Psoas muscle (tissue), 7 donors: ENCODE measurements at regions not wholly inside any gene's neighbourhood (a gene's known extent, or its start where the extent isn't known, plus 50 kb on each side); places are given as distances from the start of the nearest gene placed in this dataset.

Source experiments
- ATAC-seq, 4 donors: fragments of 200-7000 bp; cut with Tn5 transposase; one replicate each; pipeline ENCODE4 v1.9.1; 2020; ENCODE audit warnings: moderate library complexity in 3 of 4, mild to moderate bottlenecking in 2 of 4
- DNase-seq, 2 donors: peaks; one replicate each; pipeline ENCODE4 v3.0.0-alpha.2; 2020
- H3K27ac ChIP-seq: fragments of 200-600 bp; one replicate; pipeline ENCODE4 v1.8.0; 2022
- H3K27me3 ChIP-seq, 3 donors: fragments of 200-600 bp in 1 of 3; one replicate each; pipeline versions ENCODE4 v1.6.1 to v1.8.0; 2013 to 2022; ENCODE audit warnings: low read length in 2 of 3, mild to moderate bottlenecking in 2 of 3, moderate library complexity in 1 of 3; ENCODE audit not compliant: insufficient read depth in 3 of 3
- H3K36me3 ChIP-seq, 2 donors: fragments of 200-600 bp in 1 of 2; one replicate each; pipeline versions ENCODE4 v1.6.1 to v1.8.0; 2013 to 2022; ENCODE audit warnings: low read depth in 1 of 2, mild to moderate bottlenecking in 1 of 2, moderate library complexity in 1 of 2; ENCODE audit not compliant: insufficient read depth in 1 of 2
- H3K4me1 ChIP-seq: fragments of 200-600 bp; one replicate; pipeline ENCODE4 v1.8.0; 2022
- H3K4me3 ChIP-seq: fragments of 200-600 bp; one replicate; pipeline ENCODE4 v1.8.0; 2022; ENCODE audit warnings: mild to moderate bottlenecking
- H3K9me3 ChIP-seq: fragments of 200-600 bp; one replicate; pipeline ENCODE4 v1.8.0; 2022
- CTCF ChIP-seq: fragments of 200-600 bp; IDR thresholded peaks from one replicate; pipeline ENCODE4 v1.8.0; 2022; ENCODE audit warnings: antibody characterized with exemption
- WGBS, 3 donors: extraction: QIAGEN DNeasy Blood & Tissue Kit; methylation state at CpG; one replicate each; pipeline versions ENCODE4 v1.1.6 to v1.1.7; 2013; 5-methylcytosine and 5-hydroxymethylcytosine counted together
- intact Hi-C, 2 donors: fragments of 100-400 bp; cut with DNase I; formaldehyde crosslinking; loops; one replicate each; pipeline versions ENCODE4 v1.11.0 to v1.14.2; 2022
- donor health status: healthy with polysubstance abuse.
- donor health status: DM: no; HTN: no; CAD: no; lungs with moderate emphysema.
- donor health status: Bipolar disorder and iron deficiency.
- donor health status: healthy.
- donor health status: DM: yes; HTN: yes; CAD: no.
- donor health status: DM: no; HTN: no; CAD: no.
- donor health status: DM: yes; HTN: yes; CAD: no.

DNA sequence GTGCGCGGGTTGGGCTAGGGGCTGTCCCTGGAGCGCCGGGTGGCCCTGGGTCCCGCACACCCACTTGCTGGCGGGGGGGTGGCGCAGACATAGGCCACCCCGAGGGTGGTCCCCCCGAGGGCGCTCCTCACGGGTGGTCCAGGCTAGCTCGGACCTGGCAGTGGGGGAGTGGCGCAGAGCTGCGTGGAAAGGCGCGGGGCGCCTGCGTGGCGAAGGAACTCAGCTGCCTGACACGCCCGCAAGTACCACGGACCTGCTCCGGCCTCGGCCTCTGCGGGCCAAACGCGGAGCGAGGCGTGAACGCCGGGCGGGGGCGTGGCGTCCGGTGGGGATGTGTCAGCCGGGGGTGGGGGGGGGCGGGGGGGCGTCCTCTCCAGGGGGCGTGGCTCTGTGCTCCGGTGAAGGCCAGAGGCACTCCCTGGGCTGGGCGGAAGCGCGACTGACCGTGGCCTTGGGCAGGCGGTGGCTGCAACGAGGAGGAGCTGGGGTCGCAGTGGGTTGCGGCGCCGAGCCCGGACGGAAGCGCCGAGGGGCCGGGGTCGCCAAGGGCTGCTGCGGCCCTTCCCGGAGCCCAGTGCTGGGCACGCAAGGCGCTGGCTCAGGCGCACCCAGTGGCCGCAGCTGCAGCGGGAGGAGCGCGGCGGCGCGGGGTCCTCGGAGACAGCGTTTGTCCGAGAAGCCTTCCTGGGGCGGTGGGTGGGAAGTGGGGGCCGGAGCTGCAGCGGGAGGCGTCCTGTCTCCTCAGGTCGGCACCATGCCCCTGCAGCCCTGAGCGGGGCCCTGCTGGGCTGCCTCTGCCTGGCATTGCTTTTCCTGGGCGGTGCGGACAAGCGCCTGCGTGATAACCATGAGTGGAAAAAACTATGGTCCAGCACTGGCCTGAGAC is 58.9 kb upstream of the NUPR2 start:
- Histone ChIP-seq H3K27me3 (peaks cover 0 to 22% (median 0%) of the 10 kb centered on the region in 3 donors), H3K36me3 (no peaks in the 10 kb centered on the region), H3K27ac (no peak overlapping the region), H3K9me3 (no peaks in the 10 kb centered on the region), H3K4me3 (peak overlapping the region; percentile 68), H3K4me1 (no peaks in the 10 kb centered on the region)
- intact Hi-C loops = no loop called here
- DNase-seq = peak; percentile 63 to 80
- TF ChIP-seq CTCF = no peak
- ATAC-seq = peak in 3 of 4 donors; percentile 65 to 88 (median 87)
- 4 to 9% (median 5%) methylated on average over 54 to 81 of the region's 81 CpGs for WGBS, 3 donors

- Histone ChIP-seq H3K27me3 (peaks cover 0 to 22% (median 0%) of the 10 kb centered on the region in 3 donors), H3K4me1 (no peaks in the 10 kb centered on the region), H3K27ac (no peak overlapping the region), H3K9me3 (no peaks in the 10 kb centered on the region), H3K4me3 (peak overlapping the region; percentile 68), H3K36me3 (no peaks in the 10 kb centered on the region)
- 35 to 42% (median 39%) methylated on average over 24 to 36 of the region's 36 CpGs for WGBS, 3 donors
- ATAC-seq = no peak
- no peak for TF ChIP-seq CTCF
- intact Hi-C loops = no loop called here
- DNase-seq = no peak
Observed at GRCh38 chr7:56174346-56174874, 58.2 kb upstream of the NUPR2 start.
